G401 (cell line): ENCODE measurements at regions not wholly inside any gene's neighbourhood (a gene's known extent, or its start where the extent isn't known, plus 50 kb on each side); places are given as distances from the start of the nearest gene placed in this dataset.
"Not testable (repeated sequence)": the region's sequence is repeated elsewhere in the genome, so short reads cannot be mapped to it uniquely, and the experiment has no call there.

Source experiments
- DNase-seq: peaks from one replicate; pipeline ENCODE4 v3.0.0-alpha.2; 2015; ENCODE audit warnings: low spot score
- in situ Hi-C: cut with HindIII; loops from 2 replicates; pipeline ENCODE4 v1.10.0; 2016; ENCODE audit warnings: low sequenced_read_pairs, mixed read lengths

- no peak for DNase-seq
- in situ Hi-C loops: no loop called here
Observed at GRCh38 chr10:22158426-22158825, 59.4 kb downstream of the EBLN1 start.

GRCh38 chr10:22156750-22157149 is 61.1 kb downstream of the EBLN1 start:
- in situ Hi-C loops: no loop called here
- DNase-seq: no peak

DNA sequence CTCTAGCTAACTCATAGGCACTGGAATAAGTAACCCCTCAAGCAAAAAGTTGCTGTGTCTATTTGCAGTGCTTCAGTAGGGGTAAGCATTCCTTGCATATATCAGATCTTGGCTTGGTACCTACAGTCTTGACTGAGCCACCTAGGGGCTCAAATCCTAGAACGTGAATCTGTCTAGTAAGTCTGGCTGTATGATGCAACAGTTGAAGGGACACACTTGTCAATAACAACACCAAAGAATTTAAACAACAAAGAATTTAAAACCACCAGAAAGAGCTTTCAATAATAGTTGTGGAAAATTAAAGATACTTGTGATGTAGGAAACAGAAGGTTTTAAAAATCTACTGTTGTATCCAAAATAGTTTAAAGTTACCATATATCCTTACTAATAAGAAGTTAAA is 65.4 kb downstream of the EBLN1 start:
- DNase-seq: no peak
- in situ Hi-C loops: no loop called here

DNA sequence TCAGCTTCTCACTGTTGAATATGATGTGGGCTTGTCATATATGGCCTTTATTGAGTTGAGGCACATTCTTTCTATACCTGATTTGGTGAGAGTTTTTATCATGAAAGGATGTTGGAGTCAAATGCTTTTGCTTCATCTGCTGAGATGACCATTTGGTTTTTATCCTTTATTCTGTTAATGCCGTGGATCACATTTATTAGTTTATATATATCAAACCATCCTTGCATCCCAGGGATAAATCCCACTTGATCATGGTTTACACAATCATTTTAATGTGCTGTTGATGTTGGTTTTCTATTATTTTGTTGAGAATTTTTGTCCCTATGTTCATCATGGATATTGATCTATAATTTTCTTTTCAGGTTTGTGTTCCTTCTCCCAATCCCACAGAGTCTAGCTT is 67.0 kb downstream of the EBLN1 start:
- DNase-seq: no peak
- in situ Hi-C loops: no loop called here

- no peak for DNase-seq
- in situ Hi-C loops: no loop called here
Observed at GRCh38 chr10:22148961-22149360, 68.9 kb downstream of the EBLN1 start.

GRCh38 chr10:22145873-22146272 is 71.9 kb downstream of the EBLN1 start:
- DNase-seq, in situ Hi-C loops: not testable (repeated sequence)

DNA sequence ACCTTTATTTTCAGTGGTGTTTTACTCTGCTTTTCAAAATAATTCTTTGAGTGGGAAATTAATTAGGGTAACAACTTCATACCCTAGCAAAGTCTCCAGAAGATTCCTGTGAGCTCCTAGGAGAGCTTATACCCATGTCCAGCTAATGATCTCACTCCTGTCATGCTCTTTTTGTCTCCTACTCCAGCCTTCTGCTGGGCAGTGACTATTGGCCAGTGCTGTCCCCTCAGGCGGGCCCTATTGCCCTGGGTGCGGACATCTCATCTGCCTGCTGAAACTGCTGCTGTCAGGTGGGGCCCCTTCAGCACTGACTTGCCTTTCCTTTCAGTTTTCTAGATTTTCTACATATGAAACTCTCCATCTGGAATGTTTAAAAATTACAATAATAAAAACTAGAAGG is 80.3 kb downstream of the EBLN1 start:
- DNase-seq: no peak
- in situ Hi-C loops: no loop called here

DNA sequence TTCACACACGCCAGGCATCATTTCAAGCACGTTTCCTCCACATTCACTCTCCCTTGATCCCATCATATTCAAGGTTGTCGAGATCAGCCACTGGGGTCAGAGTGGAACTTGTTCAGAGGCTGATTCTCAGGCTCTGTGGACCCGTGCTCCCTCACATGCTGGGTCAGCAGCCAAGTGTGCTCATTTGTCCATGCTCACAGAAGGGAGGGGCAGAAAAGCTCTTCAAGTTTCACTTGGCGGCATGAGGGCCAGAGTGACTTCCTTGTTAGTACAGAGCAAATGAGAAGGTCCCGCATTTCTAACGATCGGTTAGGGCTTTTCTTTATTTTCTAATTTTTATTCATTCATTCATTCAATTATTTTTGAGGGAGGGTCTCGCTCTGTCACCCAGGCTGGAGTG is 82.2 kb downstream of the EBLN1 start:
- in situ Hi-C loops: no loop called here
- DNase-seq: no peak

DNA sequence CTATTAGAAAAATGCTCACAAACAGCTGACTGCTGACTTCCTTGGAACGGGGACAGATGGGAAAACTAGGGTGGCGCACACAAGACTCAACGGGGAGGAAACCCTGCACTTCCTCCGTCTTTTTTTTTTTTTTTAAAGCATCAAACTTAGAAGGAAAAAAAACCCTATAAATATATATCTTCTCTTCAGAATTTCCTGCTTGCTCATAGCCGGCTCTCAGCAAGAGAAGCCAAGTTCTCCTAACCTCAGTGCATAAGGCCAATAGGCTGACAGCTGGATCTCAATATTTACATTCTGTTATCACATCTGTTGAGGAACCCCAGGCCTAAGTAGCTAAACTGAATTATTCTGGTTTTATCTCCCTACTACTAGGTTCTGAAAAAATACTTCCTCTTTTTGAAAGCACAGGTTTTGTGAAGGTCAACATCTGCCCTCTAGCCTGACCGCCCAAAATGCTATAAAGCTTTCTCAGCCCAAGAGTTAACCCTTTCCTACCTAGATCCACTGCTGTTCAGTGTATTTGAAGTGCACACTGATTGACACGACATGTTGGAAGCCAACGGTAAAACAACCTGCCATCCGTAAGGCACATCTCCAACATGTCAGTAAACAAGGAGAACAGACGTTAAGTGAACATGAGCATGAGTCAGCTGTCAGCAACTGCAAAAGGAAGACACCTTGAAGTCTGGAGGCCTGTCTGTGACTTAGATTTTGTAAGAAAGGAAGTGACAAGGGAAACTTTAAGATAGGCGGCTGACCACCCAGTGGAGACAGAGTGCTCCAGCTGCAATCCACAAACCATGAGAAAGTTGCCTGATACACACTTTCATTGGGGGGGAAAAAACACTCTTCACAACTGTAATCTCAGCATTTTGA is 83.8 kb downstream of the EBLN1 start:
- in situ Hi-C loops: no loop called here

DNA sequence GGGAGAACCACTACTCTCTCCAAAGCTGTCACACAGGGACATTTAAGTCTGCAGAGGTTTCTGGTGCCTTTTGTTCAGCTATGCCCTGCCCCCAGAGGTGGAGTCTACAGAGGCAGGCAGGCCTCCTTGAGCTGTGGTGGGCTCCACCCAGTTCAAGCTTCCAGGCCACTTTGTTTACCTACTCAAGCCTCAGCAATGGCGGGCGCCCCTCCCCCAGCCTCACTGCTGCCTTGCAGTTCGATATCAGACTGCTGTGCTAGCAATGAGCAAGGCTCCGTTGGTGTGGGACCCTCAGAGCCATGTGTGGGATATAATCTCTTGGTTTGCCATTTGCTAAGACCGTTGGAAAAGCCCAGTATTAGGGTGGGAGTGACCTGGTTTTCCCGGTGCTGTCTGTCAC is 87.0 kb downstream of the EBLN1 start:
- in situ Hi-C loops, DNase-seq: not testable (repeated sequence)

More for the DNA sequence above, 83.8 kb downstream of the EBLN1 start:
- DNase-seq: no peak

- DNase-seq, in situ Hi-C loops: not testable (repeated sequence)
Observed at GRCh38 chr10:22129612-22130011, 88.2 kb downstream of the EBLN1 start.

GRCh38 chr10:22121181-22121580 is 96.6 kb downstream of the EBLN1 start:
- DNase-seq, in situ Hi-C loops: not testable (repeated sequence)

GRCh38 chr10:22120072-22120471 is 97.7 kb downstream of the EBLN1 start:
- in situ Hi-C loops, DNase-seq: not testable (repeated sequence)

- DNase-seq, in situ Hi-C loops: not testable (repeated sequence)
Observed at GRCh38 chr10:22119575-22119974, 98.2 kb downstream of the EBLN1 start.

- in situ Hi-C loops: no loop called here
- no peak for DNase-seq
Observed at GRCh38 chr10:22111705-22112104, 106.1 kb downstream of the EBLN1 start.

DNA sequence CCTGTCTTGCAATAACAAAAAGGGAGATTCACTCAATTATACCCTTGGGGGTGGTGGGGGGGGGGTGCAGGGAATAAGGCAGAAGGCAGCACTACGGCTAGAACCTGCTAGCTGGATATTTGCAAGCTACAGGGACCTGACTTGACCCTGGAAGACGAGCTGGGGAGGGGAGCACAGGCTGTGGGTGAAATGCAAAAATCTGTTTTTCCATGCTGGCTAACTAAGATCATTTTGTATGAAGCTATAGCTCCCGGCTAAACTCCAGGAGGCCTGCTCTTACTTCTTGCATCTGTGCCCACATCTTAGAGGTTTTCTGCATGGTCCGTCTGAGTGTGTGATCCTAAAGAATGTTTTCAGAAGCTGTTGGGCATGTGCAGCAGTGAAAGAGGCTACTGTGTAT is 106.6 kb downstream of the EBLN1 start:
- in situ Hi-C loops: no loop called here
- DNase-seq: no peak

DNA sequence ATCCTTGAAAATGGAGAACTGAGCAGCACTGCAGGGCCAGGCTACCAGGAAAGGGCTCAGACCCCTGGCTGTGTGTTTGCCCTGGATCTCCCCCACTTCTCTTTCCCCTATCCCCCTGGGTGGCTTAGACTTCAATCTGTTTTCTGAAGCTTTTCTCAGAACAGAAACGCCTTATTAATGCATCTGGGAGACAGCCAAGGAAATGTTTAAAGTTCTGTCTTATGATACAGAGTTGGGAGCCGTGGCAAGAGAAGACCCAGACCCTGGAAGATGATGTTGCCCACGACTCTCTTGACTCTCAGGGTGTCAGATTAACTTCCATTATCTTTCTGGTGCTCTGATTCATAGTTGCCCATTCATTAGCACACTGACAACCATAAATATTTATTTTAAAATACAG is 107.1 kb downstream of the EBLN1 start:
- no peak for DNase-seq
- in situ Hi-C loops: no loop called here

GRCh38 chr10:22105270-22105669 is 101.7 kb upstream of the DNAJC1 start:
- no peak for DNase-seq
- in situ Hi-C loops: no loop called here

DNA sequence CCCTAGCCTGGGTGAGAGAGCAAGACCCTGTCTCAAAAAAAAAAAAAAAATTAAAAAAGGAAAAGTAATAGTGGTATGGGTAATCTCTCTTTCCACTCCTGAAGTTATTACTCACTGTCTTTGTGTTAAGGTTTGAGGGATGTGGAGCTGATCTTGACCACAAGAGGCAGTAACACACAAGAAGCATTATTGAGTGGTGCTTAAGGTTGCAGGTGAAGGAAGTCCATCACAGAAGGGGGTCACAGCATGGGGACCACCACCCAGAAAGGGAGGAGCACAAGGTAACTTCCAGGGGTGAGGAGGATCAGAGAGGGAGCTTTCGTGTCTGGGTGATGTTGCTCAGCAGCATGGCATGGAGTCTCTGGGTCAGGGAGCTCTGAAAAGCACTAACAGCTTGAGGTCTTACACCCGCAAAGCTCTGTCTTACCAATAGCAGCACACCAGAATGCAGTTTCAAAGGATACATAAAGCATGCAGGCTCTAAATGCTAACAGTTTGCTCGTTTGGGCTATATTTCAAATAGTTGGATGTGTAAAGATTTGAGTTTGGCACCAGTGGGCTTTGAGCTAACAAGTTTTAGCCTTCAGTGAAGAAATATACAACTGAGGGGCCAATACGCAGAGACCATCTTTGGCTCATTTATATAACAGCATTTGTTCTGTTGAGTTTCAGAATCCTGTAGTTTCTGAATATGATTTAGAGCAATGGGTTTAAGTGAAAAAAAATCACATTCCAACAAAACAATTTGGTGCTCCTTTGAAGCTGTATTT is 100.4 kb upstream of the DNAJC1 start:
- in situ Hi-C loops: no loop called here
- no peak for DNase-seq

DNA sequence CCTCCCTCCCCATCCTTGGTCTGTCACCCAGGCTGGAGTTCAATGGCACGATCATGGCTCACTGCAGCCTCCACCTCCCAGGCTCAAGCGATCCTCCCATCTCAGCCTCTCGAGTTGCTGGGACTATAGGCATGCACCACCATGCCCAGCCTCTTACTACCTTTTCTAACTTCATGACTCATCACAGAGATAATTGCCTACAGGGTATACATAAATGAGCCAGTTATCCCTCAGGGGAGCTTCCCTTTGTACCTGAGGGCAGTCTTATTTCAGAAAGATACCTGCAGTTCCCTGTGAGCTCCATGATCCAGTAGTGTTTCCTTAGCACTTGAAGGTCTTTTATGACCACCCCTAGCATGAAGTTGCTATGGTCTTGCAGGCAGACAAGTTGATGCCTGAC is 94.2 kb upstream of the DNAJC1 start:
- in situ Hi-C loops: no loop called here

More for the DNA sequence above, 94.2 kb upstream of the DNAJC1 start:
- DNase-seq: no peak
